Embryonic facial prominence (tissue), 1 donor: ENCODE measurements at regions not wholly inside any gene's neighbourhood (a gene's known extent, or its start where the extent isn't known, plus 50 kb on each side); places are given as distances from the start of the nearest gene placed in this dataset.
"Not testable (repeated sequence)": the region's sequence is repeated elsewhere in the genome, so short reads cannot be mapped to it uniquely, and the experiment has no call there.

ENCODE experiments used
- DNase-seq: peaks from one replicate; pipeline ENCODE4 v3.0.0-alpha.2; 2016; ENCODE audit errors: extremely low spot score

DNA sequence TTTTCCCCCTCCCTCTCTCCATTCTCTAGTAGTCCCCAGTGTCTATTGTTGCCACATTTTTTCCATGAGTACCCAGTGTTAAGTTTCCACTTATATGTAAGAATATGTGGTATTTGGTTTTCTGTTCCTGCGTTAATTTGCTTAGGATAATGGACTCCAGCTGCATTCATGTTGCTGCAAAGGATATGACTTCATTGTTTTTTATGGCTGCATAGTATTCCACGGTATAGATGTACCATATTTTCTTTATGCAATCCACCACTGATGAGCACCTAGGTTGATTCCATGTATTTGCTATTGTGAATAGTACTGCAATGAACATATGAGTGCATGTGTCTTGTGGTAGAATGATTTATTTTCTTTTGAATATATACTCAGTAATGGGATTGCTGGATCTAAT, 77.4 kb upstream of the MEGF10 start:
- DNase-seq, result no peak

DNA sequence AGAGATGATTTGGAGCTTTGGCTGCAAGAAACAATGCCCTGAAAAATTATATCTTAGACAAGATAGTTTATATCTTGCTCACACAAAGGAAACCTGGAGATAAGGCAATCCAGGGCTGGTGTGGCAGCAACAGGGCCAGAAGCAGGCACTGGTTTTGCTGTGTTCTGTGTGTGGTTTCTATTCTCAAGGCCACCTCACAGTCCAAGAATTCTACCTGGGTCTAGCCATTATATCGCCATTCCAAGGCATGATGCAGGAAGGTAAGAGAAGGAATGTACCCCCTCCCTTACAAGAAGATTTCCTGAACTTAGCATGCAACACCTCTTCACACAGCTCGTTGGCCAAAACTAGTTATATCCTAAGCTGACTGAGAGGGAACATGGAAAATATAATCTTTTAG, 74.5 kb upstream of the MEGF10 start:
- no peak for DNase-seq

DNA sequence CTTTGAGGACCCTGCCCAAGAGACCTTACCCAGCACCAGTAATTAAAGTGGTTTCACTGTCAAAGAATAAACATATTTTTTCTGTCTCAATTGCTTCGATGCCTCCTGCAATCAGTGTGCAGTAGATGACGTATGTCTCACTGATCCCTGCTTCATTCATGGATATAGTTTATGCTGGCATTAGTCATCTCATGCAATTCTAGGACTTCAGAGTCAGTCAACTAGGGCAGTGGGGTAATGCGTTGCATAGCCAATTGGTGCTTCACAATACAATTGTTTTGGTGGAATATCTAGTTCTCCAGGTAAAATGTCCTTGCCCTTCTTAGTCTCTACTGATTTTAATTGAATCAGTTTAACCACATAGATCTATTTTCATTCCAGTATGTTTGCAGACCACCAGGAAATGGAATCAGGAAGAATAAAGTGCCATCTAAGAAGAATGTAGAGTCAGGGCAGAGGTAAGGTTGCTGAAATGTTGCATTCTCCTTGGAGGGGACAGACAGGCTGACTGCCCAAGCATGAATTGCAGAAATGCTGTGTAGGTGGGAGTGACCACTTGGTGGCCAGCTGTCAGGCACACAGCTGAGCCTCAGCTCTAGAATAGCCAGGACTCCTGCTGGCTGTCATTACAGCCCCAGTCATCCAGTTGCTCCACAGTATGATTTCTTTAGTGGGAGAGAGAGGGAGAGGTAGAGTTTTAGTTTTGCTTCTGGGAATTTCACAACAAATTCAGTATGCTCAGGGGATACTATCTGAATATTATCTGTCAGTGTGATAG, 73.5 kb upstream of the MEGF10 start:
- DNase-seq, result no peak

DNA sequence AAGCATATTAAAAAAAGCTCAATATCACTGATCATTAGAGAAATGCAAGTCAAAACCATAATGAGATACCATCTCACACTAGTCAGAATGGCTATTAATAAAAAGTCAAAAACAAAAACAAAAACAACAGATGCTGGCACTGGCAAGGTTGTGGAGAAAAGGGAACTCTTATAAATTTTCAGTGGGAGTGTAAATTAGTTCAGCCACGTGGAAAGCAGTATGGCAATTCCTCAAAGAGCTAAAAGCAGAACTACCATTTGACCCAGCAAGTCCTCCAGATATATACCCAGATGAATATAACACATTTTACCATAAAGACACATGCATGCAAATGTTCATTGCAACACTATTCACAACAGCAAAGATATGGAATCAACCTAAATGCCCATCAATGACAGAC, 68.7 kb upstream of the MEGF10 start:
- DNase-seq, result not testable (repeated sequence)

DNA sequence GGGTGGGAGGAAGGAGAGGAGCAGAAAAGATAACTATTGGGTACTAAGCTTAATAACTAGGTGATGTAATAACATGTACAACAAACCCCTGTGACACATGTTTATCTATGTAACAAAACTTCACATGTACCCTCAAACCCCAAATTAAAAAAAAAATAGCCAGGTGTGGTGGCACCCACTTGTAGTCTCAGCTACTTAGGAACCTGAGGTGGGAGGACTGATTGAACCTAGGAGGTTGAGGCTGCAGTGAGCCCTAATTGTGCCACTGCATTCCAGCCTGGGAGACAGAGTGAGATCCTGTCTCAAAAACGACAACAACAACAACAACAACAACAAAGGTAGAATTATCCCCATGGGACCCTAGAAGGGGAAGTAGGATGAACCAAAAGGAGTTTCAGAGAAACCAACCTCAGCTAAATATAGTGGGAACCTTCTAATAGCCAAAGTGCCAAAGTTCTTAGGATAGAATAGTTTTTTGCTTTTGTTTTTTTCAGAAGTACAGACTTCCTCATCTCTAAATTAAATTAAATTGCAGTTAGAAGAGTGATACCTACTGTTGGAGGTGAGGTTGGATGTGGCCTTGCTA, 67.9 kb upstream of the MEGF10 start:
- DNase-seq, result not testable (repeated sequence)

DNA sequence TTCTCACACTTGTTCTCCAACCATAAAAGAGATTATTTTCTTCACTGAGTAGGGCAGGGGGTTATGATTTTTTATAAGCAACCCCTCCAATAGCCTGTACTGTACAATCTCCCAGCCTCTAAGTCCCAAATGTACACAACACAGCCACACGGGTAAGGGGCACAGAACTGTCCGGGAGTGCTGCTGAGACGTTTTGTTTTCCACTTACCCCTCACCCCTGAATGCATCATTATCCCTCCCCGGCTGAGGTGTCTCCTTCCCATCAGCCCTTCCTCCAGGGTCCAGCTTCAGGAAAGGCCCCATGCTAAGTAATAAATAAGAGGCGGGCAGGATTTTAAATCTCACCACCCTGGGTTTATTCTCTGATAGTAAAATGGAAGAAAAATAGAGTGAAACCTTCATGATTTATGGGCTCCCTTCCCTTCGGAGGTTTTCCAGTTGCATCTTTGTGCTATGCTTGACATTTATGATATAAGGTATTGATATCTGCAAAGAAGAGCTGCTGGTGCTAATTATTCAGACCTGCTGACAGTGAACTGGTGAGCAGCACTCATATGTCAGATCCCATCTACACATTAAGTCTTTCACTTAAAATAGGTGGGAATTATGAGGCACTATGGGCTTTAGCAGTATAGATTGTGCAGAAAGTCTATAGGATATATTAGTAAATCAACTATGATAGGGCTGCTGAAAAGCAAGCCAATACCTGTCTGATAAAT, 67.2 kb upstream of the MEGF10 start:
- no peak for DNase-seq

DNA sequence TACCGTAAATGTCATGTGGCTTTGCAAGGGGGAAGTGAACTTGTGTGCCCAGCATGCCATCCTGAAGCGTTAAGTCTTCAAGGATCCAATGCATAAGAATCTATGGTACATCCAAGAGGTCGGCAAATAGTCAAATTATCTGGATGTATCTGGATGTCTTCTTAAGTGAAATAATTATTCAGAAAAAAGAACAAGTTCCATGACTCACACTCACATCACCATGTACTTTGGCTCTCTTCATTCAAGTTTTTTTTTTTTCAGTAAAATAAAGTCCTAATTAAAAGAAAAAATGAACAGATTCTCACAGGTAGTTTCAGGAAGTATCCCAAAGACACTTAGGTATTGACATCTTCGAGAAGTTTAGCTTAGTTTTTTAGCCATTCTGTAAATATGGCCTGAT, 62.7 kb upstream of the MEGF10 start:
- no peak for DNase-seq

DNA sequence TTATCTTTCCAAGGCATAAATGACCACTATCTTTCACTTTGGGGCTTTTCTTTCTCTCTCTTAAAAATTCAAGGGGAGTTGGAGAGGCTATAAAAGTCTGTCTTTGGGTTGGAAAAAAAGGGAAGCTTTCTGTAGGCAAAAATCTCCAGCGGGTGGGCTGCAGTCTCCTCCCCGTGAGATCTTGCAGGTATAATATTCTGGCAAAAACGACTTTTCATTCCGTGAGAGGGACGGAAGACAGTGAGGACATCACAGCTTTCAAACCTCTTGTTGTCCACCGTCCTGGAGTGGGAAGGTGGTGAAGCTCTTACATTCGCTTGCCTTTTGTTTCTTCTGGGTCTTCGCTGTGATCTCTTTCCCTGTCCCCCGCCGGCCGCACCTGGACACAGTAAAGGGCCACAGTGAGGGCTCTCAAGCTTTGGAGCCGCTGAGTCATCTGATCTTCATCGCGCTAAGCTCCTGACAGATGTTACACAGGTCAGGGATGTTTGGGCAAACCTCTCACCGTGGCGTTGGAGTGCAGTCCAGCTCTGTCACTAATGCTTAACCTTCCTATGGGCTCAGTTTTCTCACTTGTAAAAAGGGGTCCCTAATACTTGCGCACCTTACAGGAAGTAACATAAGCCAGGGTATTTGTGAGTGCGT, 61.9 kb upstream of the MEGF10 start:
- no peak for DNase-seq

DNA sequence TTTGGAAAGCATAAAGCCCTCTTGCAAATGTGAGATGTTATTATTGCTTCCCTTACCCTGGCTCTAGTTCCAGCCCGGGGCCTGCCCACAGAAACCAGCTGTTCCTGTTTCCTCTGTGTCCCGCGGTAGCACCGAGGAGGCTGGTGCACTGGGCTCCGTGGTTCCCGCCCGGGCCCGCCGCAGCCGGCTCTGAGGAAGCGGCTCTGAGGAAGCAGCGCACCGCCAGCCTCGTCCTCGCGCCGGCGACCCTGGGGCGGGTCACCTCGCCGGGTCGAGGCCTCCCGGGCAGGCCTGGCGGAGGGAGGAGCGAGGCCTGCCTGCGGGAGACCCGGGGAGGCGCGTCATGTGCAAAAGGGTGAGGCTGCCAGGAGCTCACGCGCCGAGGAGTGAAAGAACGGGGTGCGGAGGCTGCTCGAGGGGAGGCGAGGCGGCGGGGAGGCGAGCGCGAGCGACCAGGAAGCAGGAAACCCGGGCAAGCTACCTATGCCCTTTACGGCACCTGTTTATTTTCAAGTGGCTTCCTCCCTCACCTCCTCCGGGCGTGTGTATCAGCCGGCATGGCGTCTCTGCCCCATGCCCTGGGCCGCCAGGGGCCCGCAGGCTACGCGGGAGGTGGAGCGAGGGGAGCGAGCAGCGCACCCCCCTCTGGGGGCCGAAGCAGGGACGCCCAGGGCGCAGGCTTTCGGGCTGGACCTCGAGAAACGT, 61.3 kb upstream of the MEGF10 start:
- DNase-seq, result peak; percentile 17

DNA sequence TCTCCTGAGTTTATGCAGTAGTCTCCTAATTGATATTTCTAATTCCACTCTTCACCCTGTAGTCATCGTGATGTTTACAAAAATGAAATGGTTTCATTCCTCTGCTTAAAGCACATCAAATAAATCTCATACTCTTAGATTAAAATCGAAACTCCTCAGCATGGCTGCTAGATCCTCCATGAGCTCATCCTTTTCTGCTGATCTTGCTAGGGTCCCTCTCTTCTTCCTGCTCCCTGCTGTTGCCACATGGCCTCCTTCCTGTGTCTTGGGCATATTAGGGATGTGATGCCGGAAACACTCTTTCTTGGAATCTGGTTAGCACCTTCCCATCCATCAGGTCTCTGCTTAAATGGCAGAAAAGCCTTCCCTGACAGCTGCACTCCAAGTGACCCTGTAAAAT, 59.5 kb upstream of the MEGF10 start:
- no peak for DNase-seq

DNA sequence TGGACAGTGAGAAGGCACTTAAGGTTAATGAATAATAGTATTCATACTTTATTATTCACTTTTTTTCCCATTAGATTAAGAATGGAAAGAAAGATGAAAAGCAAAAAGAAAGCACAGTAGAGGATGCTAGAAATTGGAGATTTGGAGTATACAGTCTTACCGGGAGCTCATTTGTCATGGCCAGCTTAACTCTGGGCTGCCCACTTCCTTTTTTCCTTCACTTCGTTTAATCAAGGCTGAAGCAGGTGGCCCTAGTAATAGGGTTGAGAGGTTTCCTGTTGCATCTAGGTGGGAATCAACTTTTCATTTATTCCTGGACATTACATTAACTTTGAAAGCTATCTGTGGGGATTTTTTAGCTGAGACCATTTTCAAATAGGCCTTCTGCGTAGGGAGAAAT, 57.0 kb upstream of the MEGF10 start:
- no peak for DNase-seq

DNA sequence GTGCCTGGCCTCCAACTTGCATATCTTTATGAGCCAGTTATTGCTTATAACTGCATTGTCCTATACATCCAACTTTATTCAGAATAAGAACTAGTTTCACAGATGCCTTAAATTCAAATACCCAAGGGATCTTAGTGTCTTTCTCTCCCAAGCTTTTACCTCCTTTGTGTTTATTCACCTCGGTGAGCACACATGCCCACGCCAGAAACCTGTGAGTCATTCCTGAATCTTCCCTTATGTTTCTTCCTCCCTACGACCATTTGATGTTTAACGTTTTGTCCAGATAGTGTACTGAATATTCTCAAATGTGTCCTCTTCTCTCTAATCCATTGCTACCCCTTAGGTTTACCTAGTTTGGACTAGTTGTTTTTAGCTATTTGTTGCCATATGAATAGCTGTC, 55.5 kb upstream of the MEGF10 start:
- no peak for DNase-seq

DNA sequence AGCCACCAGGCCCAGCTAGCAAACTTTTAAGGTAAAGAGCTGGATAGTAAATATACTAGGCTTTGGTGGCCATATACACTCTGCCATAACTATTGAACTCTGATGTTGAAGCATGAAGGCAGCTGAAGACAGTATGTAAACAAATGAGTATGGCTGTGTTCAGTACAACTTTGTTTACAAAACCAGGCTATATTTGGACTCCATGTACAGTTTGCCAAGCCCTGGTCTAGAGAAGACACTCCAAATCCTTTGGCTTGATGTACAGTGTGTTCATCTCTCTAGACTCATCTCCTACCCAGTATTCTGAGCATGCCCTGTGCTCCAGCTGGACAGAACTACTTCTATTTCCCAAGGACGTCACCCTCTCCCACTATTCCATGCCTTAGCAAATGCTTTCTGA, 54.3 kb upstream of the MEGF10 start:
- no peak for DNase-seq
